Vagina (tissue), 2 donors: ENCODE measurements at regions not wholly inside any gene's neighbourhood (a gene's known extent, or its start where the extent isn't known, plus 50 kb on each side); places are given as distances from the start of the nearest gene placed in this dataset.
"Not testable (repeated sequence)": the region's sequence is repeated elsewhere in the genome, so short reads cannot be mapped to it uniquely, and the experiment has no call there.

Experiments used
- CTCF ChIP-seq, 3 experiments: fragments of 450-650 bp in 2 of 3; fragments of 200-600 bp in 1 of 3; sonication (generic) in 1 of 3; IDR thresholded peaks; one replicate each; pipeline ENCODE4 v1.5.1; 2017 to 2019; ENCODE audit warnings: antibody characterized with exemption in 3 of 3, mild to moderate bottlenecking in 2 of 3, moderate library complexity in 2 of 3
- POLR2A ChIP-seq, 2 donors: fragments of 450-650 bp; IDR thresholded peaks; one replicate each; pipeline ENCODE4 v1.6.1; 2017; ENCODE audit warnings: antibody characterized with exemption in 2 of 2, mild to moderate bottlenecking in 2 of 2, moderate library complexity in 2 of 2
- POLR2AphosphoS5 ChIP-seq, 2 donors: sonication (generic); formaldehyde crosslinking; IDR thresholded peaks; one replicate each; pipeline ENCODE4 v1.9.0; 2017; ENCODE audit warnings: antibody characterized with exemption in 2 of 2, mild to moderate bottlenecking in 2 of 2, low read depth in 1 of 2; ENCODE audit not compliant: insufficient read depth in 1 of 2

- not testable (repeated sequence) for TF ChIP-seq CTCF (IDR thresholded peaks at IDR 0.05); POLR2A (IDR thresholded peaks at IDR 0.05); POLR2AphosphoS5 (IDR thresholded peaks at IDR 0.05; ENCODE audit: insufficient read depth in 1 of 2, low read depth in 1 of 2)
These were observed 3958.4 kb upstream of the OR11H1 start for GRCh38 chr22:11569564-11569940.
